Brain microvascular endothelial cell (primary cell): ENCODE measurements at regions not wholly inside any gene's neighbourhood (a gene's known extent, or its start where the extent isn't known, plus 50 kb on each side); places are given as distances from the start of the nearest gene placed in this dataset.

Experiments
- DNase-seq: peaks from one replicate; pipeline ENCODE4 v3.0.0-alpha.2; 2020
- H3K27ac ChIP-seq: fragments of 250-450 bp; sonication (Bioruptor Pico); 2 replicates; pipeline ENCODE4 v1.5.1; 2020; ENCODE audit warnings: mild to moderate bottlenecking, moderate library complexity
- H3K27me3 ChIP-seq: fragments of 250-450 bp; sonication (Bioruptor Pico); replicated peaks from 2 replicates; pipeline ENCODE4 v1.5.1; 2020; ENCODE audit warnings: mild to moderate bottlenecking
- H3K36me3 ChIP-seq: fragments of 250-450 bp; sonication (Bioruptor Pico); replicated peaks from 2 replicates; pipeline ENCODE4 v1.5.1; 2020; ENCODE audit warnings: mild to moderate bottlenecking
- H3K4me3 ChIP-seq: 2 replicates; pipeline ENCODE4 v1.5.1; 2011; ENCODE audit warnings: low read depth, mild to moderate bottlenecking, control low read depth, low read length, moderate library complexity
- in situ Hi-C: cut with HindIII; loops from 2 replicates; pipeline ENCODE4 v1.10.0; 2017; ENCODE audit warnings: low sequenced_read_pairs, low pct_ligation_motif_present
- TF ChIP-seq, protein P1 (sequence below): IDR thresholded peaks from 2 replicates; pipeline ENCODE4 v1.5.1; 2011; ENCODE audit warnings: low read depth, mild to moderate bottlenecking, moderate library complexity, low read length, control low read depth, inconsistent platforms; ENCODE audit errors: missing control alignments

DNA sequence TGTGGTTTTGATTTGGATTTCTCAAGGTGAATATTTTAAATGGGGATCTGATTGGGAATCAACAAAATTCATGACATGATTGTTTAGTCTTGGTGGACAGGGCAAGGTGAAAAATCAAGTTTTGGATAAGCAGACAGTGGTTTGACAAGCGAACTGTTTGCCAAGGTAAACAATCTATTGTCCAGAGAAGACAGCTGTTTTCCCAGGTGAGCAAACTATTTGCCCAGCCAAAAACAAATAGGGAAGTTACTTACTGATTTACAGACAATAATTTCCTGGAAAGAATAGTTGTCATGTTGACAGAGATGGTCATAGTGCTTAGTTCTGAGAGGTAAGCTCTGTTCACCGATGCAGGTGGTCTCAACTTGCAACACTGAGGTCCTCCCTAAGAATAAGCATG lies 94.0 kb upstream of the STEAP1B start:
- Histone ChIP-seq H3K4me3 (no peak overlapping the region), H3K27ac (no peak overlapping the region), H3K36me3 (no peaks in the 10 kb centered on the region), H3K27me3 (no peaks in the 10 kb centered on the region)
- no peak for DNase-seq
- in situ Hi-C loops = no loop called here
- TF ChIP-seq, protein P1, sequence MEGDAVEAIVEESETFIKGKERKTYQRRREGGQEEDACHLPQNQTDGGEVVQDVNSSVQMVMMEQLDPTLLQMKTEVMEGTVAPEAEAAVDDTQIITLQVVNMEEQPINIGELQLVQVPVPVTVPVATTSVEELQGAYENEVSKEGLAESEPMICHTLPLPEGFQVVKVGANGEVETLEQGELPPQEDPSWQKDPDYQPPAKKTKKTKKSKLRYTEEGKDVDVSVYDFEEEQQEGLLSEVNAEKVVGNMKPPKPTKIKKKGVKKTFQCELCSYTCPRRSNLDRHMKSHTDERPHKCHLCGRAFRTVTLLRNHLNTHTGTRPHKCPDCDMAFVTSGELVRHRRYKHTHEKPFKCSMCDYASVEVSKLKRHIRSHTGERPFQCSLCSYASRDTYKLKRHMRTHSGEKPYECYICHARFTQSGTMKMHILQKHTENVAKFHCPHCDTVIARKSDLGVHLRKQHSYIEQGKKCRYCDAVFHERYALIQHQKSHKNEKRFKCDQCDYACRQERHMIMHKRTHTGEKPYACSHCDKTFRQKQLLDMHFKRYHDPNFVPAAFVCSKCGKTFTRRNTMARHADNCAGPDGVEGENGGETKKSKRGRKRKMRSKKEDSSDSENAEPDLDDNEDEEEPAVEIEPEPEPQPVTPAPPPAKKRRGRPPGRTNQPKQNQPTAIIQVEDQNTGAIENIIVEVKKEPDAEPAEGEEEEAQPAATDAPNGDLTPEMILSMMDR = no peak

DNA sequence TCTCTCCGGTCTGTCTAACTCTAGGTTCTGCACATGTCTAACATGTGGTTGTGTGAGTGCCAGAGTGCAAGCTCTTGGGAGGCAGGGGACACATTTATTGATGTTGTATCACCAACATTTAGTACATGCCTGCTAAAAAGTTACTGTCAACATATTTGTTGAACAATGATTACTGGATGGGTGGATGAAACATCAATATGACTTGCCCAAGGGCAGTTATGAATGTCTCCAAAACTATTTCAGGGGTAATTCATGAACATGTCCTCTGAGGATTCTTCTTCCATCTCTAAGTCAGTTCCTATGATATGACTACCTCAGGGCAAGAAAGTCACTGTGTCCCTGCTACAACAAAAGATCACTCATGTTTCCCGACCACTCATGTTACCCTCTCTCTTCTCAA lies 91.3 kb upstream of the STEAP1B start:
- H3K27me3 ChIP-seq = no peaks in the 10 kb centered on the region
- DNase-seq = no peak
- no peak overlapping the region for H3K27ac ChIP-seq
- in situ Hi-C loops = no loop called here
- H3K36me3 ChIP-seq = no peaks in the 10 kb centered on the region
- no peak overlapping the region for H3K4me3 ChIP-seq
- TF ChIP-seq, protein P1 = no peak

DNA sequence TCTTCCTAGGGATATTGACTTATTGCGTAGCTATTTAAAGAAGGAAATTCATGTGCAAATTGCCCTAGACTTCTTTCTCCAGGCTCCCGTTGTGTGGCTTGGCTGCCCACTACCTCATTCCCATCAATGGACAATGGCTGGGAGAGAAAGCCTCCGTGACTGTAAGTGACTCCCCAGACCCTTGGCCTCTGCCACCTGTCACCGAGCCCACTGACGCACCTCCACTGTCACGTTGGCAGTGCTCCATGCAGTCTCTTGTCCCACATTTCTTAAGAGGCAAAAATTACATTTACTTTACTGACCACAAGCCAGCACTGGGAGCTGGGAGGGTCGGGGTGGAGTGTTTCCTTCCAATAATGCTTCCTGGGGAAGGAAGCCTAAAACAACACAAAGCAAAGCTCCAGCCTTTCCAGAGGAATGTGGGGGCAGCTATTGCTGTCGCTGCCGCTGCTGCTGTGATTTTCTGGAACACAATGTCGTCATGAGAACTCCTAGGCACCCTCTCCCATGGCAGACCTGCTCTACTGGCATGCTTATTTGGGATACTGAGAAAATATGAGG lies 89.7 kb upstream of the STEAP1B start:
- peak overlapping the region; percentile 61 for H3K27ac ChIP-seq

DNA sequence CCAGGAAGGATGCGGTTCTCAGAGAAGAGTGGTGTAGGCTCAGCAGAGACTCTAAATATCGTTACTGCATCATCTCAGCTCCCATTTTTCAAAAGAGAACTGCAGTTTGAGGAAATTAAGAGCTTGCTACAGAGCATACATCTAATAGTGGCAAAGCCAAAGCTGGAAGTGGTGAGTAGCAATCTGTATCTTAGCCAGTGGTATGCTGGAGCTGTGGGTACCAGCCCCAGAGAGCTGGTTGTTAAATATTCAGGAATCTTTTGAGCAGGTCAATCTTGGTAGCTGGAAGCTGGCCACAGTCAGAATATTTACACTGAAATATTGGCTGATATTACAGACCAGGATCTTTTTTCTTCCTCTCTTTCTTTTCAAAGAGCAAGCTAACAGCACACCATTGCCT lies 88.4 kb upstream of the STEAP1B start:
- DNase-seq = no peak
- Histone ChIP-seq H3K27ac (no peak overlapping the region), H3K4me3 (no peak overlapping the region), H3K36me3 (no peaks in the 10 kb centered on the region), H3K27me3 (no peaks in the 10 kb centered on the region)
- TF ChIP-seq, protein P1 = no peak
- in situ Hi-C loops = no loop called here

More for the DNA sequence above, 89.7 kb upstream of the STEAP1B start:
- peak; percentile 73 for DNase-seq
- peak overlapping the region; percentile 18 for H3K4me3 ChIP-seq
- in situ Hi-C loops = no loop called here
- TF ChIP-seq, protein P1 = no peak
- H3K27me3 ChIP-seq = no peaks in the 10 kb centered on the region
- no peaks in the 10 kb centered on the region for H3K36me3 ChIP-seq

DNA sequence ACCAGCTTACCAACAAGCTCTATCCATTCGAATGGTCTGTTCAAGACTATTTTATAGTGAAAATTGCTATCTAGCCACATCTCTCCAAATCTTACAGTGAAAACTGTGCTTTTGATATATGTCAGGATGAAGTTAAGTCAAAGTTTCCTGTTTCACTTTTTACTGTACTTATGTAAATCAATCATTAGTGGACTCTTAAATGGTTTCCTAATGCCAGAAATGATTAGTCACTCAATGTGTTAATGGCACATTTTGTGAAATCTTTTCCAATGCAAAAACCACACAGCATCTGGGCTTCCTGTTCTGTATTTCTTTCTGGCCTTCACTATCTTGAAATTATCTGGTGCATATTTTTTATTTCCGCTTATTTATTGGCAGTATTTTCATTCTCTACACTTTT lies 87.3 kb upstream of the STEAP1B start:
- H3K4me3 ChIP-seq = no peak overlapping the region
- H3K36me3 ChIP-seq = no peaks in the 10 kb centered on the region
- no peak for DNase-seq
- in situ Hi-C loops = no loop called here
- no peaks in the 10 kb centered on the region for H3K27me3 ChIP-seq
- TF ChIP-seq, protein P1 = no peak
- no peak overlapping the region for H3K27ac ChIP-seq

DNA sequence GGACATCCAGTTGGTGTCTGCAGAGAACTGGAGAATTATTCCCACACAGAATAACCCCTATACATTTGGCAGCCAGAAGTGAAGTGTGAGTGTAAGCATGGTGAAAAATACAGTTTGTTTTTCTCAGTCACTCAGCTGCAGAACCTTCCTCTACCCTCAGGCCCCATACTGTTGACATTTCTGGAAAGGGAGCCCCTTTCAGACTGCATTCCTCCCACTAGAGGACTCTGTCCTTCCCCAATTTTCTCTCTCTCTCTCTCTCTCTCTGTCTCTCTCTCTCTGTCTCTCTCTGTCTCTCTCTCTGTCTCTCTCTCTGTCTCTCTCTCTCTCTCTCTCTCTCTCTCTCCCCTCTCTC lies 86.8 kb upstream of the STEAP1B start:
- DNase-seq = peak; percentile 37
- Histone ChIP-seq H3K27me3 (no peaks in the 10 kb centered on the region), H3K36me3 (no peaks in the 10 kb centered on the region), H3K4me3 (no peak overlapping the region), H3K27ac (no peak overlapping the region)
- TF ChIP-seq, protein P1 = peak; percentile 71
- in situ Hi-C loops = no loop called here
